OCI-LY3 (cell line): ENCODE measurements at regions not wholly inside any gene's neighbourhood (a gene's known extent, or its start where the extent isn't known, plus 50 kb on each side); places are given as distances from the start of the nearest gene placed in this dataset.

ENCODE experiments used
- CTCF ChIP-seq: fragments of 200-600, 300-600 bp; sonication (generic); IDR thresholded peaks from 2 replicates; pipeline ENCODE4 v1.5.1; 2014; ENCODE audit warnings: antibody characterized with exemption, low read length, low read depth
- EZH2phosphoT487 ChIP-seq: fragments of 200-600 bp; shearing (Covaris generic); IDR thresholded peaks from 2 replicates; pipeline ENCODE4 v1.6.1; 2018; ENCODE audit warnings: antibody characterized with exemption, mixed run types, low read depth

DNA sequence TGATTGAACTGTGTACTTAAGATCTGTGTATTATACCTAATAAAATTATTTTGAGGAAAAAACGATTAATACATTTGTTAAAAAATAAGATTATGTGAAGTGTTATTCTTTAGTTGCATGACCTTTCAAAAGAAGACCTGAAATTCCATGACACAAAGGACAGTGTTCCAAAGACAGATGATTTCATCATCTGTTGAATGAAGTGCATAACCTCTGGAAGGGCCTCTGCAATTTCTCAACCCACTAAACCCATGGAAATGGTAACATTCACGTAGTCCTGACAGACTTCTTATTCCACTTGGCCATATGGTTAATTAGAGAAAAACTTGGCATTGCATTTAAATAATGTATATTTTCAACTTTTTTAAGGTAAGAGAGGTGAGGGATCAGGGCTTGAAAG lies 167.2 kb upstream of the CTNND2 start:
- TF ChIP-seq EZH2phosphoT487: no peak
- no peak for TF ChIP-seq CTCF
